Ovary (tissue), 3 donors: ENCODE measurements at regions not wholly inside any gene's neighbourhood (a gene's known extent, or its start where the extent isn't known, plus 50 kb on each side); places are given as distances from the start of the nearest gene placed in this dataset.

ENCODE experiments used
- CTCF ChIP-seq, 3 donors: fragments of 450-650 bp in 2 of 3; fragments of 200-600 bp in 1 of 3; IDR thresholded peaks; one replicate each; pipeline versions ENCODE4 v1.5.1 to v1.8.0; 2016 to 2022; ENCODE audit warnings: antibody characterized with exemption in 3 of 3, mild to moderate bottlenecking in 1 of 3
- EP300 ChIP-seq: sonication (generic); formaldehyde crosslinking; IDR thresholded peaks from one replicate; pipeline ENCODE4 v1.6.1; 2017; ENCODE audit warnings: antibody characterized with exemption
- donor health status: DM: no; HTN: no; CAD: no.

GRCh38 chr1:218069180-218069579, 215.9 kb upstream of the RRP15 start:
- TF ChIP-seq EP300, result no peak
- no peak for TF ChIP-seq CTCF (IDR thresholded peaks at IDR 0.05)
